C4-2B (cell line): ENCODE measurements at regions not wholly inside any gene's neighbourhood (a gene's known extent, or its start where the extent isn't known, plus 50 kb on each side); places are given as distances from the start of the nearest gene placed in this dataset.

Source experiments
- ZFX ChIP-seq: fragments of 450-650 bp; IDR thresholded peaks from 2 replicates; pipeline ENCODE4 v1.6.1; 2017
- TF ChIP-seq, protein P1 (sequence below): fragments of 450-650 bp; conservative IDR thresholded peaks from 2 replicates; pipeline ENCODE4 v1.5.1; 2017; ENCODE audit warnings: mild to moderate bottlenecking

DNA sequence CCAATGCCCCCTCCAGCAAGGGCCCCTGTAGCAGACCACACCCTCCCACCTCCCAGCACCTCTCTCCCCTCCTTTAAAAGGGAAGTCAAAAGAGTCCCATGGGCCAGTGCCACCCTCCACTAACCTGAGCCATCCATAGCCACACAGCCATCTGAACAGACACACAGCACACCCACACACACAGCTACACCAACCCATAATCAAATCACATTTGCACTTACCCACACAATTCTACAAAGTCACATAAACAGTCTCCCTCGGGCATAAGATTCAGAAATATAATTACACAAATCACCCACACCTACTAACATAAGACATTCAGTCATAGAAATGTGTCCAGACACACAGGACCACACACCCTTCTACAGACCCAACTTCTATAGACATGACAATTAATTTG is 96.3 kb downstream of the HIF1AN start:
- TF ChIP-seq, protein P1, sequence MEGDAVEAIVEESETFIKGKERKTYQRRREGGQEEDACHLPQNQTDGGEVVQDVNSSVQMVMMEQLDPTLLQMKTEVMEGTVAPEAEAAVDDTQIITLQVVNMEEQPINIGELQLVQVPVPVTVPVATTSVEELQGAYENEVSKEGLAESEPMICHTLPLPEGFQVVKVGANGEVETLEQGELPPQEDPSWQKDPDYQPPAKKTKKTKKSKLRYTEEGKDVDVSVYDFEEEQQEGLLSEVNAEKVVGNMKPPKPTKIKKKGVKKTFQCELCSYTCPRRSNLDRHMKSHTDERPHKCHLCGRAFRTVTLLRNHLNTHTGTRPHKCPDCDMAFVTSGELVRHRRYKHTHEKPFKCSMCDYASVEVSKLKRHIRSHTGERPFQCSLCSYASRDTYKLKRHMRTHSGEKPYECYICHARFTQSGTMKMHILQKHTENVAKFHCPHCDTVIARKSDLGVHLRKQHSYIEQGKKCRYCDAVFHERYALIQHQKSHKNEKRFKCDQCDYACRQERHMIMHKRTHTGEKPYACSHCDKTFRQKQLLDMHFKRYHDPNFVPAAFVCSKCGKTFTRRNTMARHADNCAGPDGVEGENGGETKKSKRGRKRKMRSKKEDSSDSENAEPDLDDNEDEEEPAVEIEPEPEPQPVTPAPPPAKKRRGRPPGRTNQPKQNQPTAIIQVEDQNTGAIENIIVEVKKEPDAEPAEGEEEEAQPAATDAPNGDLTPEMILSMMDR: no peak
- no peak for TF ChIP-seq ZFX
